ENCODE measurements at regions not wholly inside any gene's neighbourhood (a gene's known extent, or its start where the extent isn't known, plus 50 kb on each side); places are given as distances from the start of the nearest gene placed in this dataset.
"Not testable (repeated sequence)": the region's sequence is repeated elsewhere in the genome, so short reads cannot be mapped to it uniquely, and the experiment has no call there.

- DNase-seq, result no peak
Observed at GRCh38 chr1:221601166-221601565, 140.7 kb downstream of the DUSP10 start.

- DNase-seq, result no peak
Observed at GRCh38 chr1:221602830-221603229, 139.1 kb downstream of the DUSP10 start.

GRCh38 chr1:221604390-221604789, 137.5 kb downstream of the DUSP10 start:
- not testable (repeated sequence) for DNase-seq

GRCh38 chr1:221604948-221605347, 136.9 kb downstream of the DUSP10 start:
- no peak for DNase-seq

- no peak for DNase-seq
Observed at GRCh38 chr1:221605569-221605968, 136.3 kb downstream of the DUSP10 start.

- DNase-seq, result no peak
Observed at GRCh38 chr1:221606256-221606655, 135.6 kb downstream of the DUSP10 start.

- no peak for DNase-seq
Observed at GRCh38 chr1:221608835-221609320, 133.0 kb downstream of the DUSP10 start.

- no peak for DNase-seq
Observed at GRCh38 chr1:221611656-221612046, 130.2 kb downstream of the DUSP10 start.

- DNase-seq, result no peak
Observed at GRCh38 chr1:221612047-221612777, 129.7 kb downstream of the DUSP10 start.

- DNase-seq, result no peak
Observed at GRCh38 chr1:221620437-221621384, 121.2 kb downstream of the DUSP10 start.

GRCh38 chr1:221621683-221622082, 120.2 kb downstream of the DUSP10 start:
- no peak for DNase-seq

GRCh38 chr1:221622389-221622788, 119.5 kb downstream of the DUSP10 start:
- DNase-seq, result no peak

GRCh38 chr1:221625026-221625425, 116.9 kb downstream of the DUSP10 start:
- DNase-seq, result no peak

GRCh38 chr1:221626041-221626440, 115.8 kb downstream of the DUSP10 start:
- DNase-seq, result no peak

- no peak for DNase-seq
Observed at GRCh38 chr1:221630236-221630635, 111.7 kb downstream of the DUSP10 start.

- no peak for DNase-seq
Observed at GRCh38 chr1:221631556-221631955, 110.3 kb downstream of the DUSP10 start.

GRCh38 chr1:221632072-221632471, 109.8 kb downstream of the DUSP10 start:
- no peak for DNase-seq

- DNase-seq, result no peak
Observed at GRCh38 chr1:221633841-221634409, 108.0 kb downstream of the DUSP10 start.

GRCh38 chr1:221634606-221635005, 107.3 kb downstream of the DUSP10 start:
- no peak for DNase-seq

GRCh38 chr1:221635305-221635704, 106.6 kb downstream of the DUSP10 start:
- DNase-seq, result no peak

GRCh38 chr1:221636096-221636495, 105.8 kb downstream of the DUSP10 start:
- no peak for DNase-seq

- no peak for DNase-seq
Observed at GRCh38 chr1:221636967-221637366, 104.9 kb downstream of the DUSP10 start.

GRCh38 chr1:221637641-221638041, 104.2 kb downstream of the DUSP10 start:
- DNase-seq, result no peak

Data from CD4-positive, alpha-beta T cell treated with Interleukin-17A for 4 hours (primary cell).